ENCODE measurements at regions not wholly inside any gene's neighbourhood (a gene's known extent, or its start where the extent isn't known, plus 50 kb on each side); places are given as distances from the start of the nearest gene placed in this dataset.
"Not testable (repeated sequence)": the region's sequence is repeated elsewhere in the genome, so short reads cannot be mapped to it uniquely, and the experiment has no call there.

- no peak overlapping the region for H3K14ac ChIP-seq (ENCODE audit: low read length)
- DNase-seq: peak; percentile 2 to 58
- H3K36me3 ChIP-seq (ENCODE audit: control insufficient read depth in 1 of 2, insufficient read depth in 2 of 2, low read length in 2 of 2): no peaks in the 10 kb centered on the region
- H4K8ac ChIP-seq (ENCODE audit: low read depth, low read length): no peak overlapping the region
- H3K27me3 ChIP-seq (ENCODE audit: insufficient read depth, low read length): no peaks in the 10 kb centered on the region
- no peak overlapping the region for H3K27ac ChIP-seq (ENCODE audit: low read depth, low read length)
- H3K79me2 ChIP-seq (ENCODE audit: control insufficient read depth, insufficient read depth, low read length, poor library complexity): no peaks in the 10 kb centered on the region
- H3K9ac ChIP-seq (ENCODE audit: low read length): no peak overlapping the region
- H3K4me2 ChIP-seq (ENCODE audit: low read length): no peak overlapping the region
- H2BK12ac ChIP-seq (ENCODE audit: low read length): no peak overlapping the region
- H3K4me1 ChIP-seq (ENCODE audit: control insufficient read depth in 1 of 2, insufficient read depth in 2 of 2, low read length in 2 of 2): no peaks in the 10 kb centered on the region
- H3K23ac ChIP-seq (ENCODE audit: low read length): no peak overlapping the region
- no peaks in the 10 kb centered on the region for H3K79me1 ChIP-seq (ENCODE audit: low read length)
- no peak overlapping the region for H3K4ac ChIP-seq (ENCODE audit: low read depth, low read length)
- no peak overlapping the region for H3K4me3 ChIP-seq (ENCODE audit: low read depth, low read length)
- H2BK120ac ChIP-seq (ENCODE audit: insufficient read depth, low read length, poor library complexity): no peak overlapping the region
- WGBS (ENCODE audit: extremely low coverage, insufficient coverage, insufficient read length): no CpG with 5 or more reads among the region's 3 CpGs
- H2AFZ ChIP-seq (ENCODE audit: insufficient read depth, low read length, poor library complexity): no peak overlapping the region
- no peak overlapping the region for H2AK5ac ChIP-seq (ENCODE audit: low read length)
- no peak overlapping the region for H3K18ac ChIP-seq (ENCODE audit: low read length)
- H4K12ac ChIP-seq (ENCODE audit: low read depth, low read length): no peak overlapping the region
- no peak overlapping the region for H2BK5ac ChIP-seq (ENCODE audit: low read depth, low read length, poor library complexity)
- no peak overlapping the region for H4K91ac ChIP-seq (ENCODE audit: low read depth, low read length)
- peaks cover 3% of the 10 kb centered on the region for H3K9me3 ChIP-seq (ENCODE audit: insufficient read depth, low read depth, low read length)
These were observed 86.8 kb upstream of the WSB1 start for GRCh38 chr17:27207073-27207513.

- H3K4me3 ChIP-seq (ENCODE audit: low read depth, low read length); H3K27me3 ChIP-seq (ENCODE audit: insufficient read depth, low read length); DNase-seq; H3K9ac ChIP-seq (ENCODE audit: low read length); H3K4me2 ChIP-seq (ENCODE audit: low read length); H3K18ac ChIP-seq (ENCODE audit: low read length); H3K23ac ChIP-seq (ENCODE audit: low read length); H4K8ac ChIP-seq (ENCODE audit: low read depth, low read length); H2BK120ac ChIP-seq (ENCODE audit: insufficient read depth, low read length, poor library complexity); H4K91ac ChIP-seq (ENCODE audit: low read depth, low read length); H4K12ac ChIP-seq (ENCODE audit: low read depth, low read length); H2AFZ ChIP-seq (ENCODE audit: insufficient read depth, low read length, poor library complexity); H2AK5ac ChIP-seq (ENCODE audit: low read length); H3K14ac ChIP-seq (ENCODE audit: low read length); H3K9me3 ChIP-seq (ENCODE audit: insufficient read depth, low read depth, low read length); H2BK12ac ChIP-seq (ENCODE audit: low read length); H3K27ac ChIP-seq (ENCODE audit: low read depth, low read length); H2BK5ac ChIP-seq (ENCODE audit: low read depth, low read length, poor library complexity); H3K36me3 ChIP-seq (ENCODE audit: control insufficient read depth in 1 of 2, insufficient read depth in 2 of 2, low read length in 2 of 2); H3K4ac ChIP-seq (ENCODE audit: low read depth, low read length); H3K79me2 ChIP-seq (ENCODE audit: control insufficient read depth, insufficient read depth, low read length, poor library complexity); H3K79me1 ChIP-seq (ENCODE audit: low read length); H3K4me1 ChIP-seq (ENCODE audit: control insufficient read depth in 1 of 2, insufficient read depth in 2 of 2, low read length in 2 of 2): not testable (repeated sequence)
These were observed 85.5 kb upstream of the WSB1 start for GRCh38 chr17:27208370-27208769.

- Histone ChIP-seq H3K36me3 (ENCODE audit: control insufficient read depth in 1 of 2, insufficient read depth in 2 of 2, low read length in 2 of 2) (no peaks in the 10 kb centered on the region), H3K79me2 (ENCODE audit: control insufficient read depth, insufficient read depth, low read length, poor library complexity) (no peaks in the 10 kb centered on the region), H3K4me2 (ENCODE audit: low read length) (no peak overlapping the region), H3K4me1 (ENCODE audit: control insufficient read depth in 1 of 2, insufficient read depth in 2 of 2, low read length in 2 of 2) (no peaks in the 10 kb centered on the region), H2AK5ac (ENCODE audit: low read length) (no peak overlapping the region), H3K14ac (ENCODE audit: low read length) (no peak overlapping the region), H3K27ac (ENCODE audit: low read depth, low read length) (no peak overlapping the region), H3K9me3 (ENCODE audit: insufficient read depth, low read depth, low read length) (peaks cover 3% of the 10 kb centered on the region), H3K9ac (ENCODE audit: low read length) (no peak overlapping the region), H4K12ac (ENCODE audit: low read depth, low read length) (no peak overlapping the region), H3K23ac (ENCODE audit: low read length) (no peak overlapping the region), H3K79me1 (ENCODE audit: low read length) (no peaks in the 10 kb centered on the region), H3K4me3 (ENCODE audit: low read depth, low read length) (no peak overlapping the region), H2AFZ (ENCODE audit: insufficient read depth, low read length, poor library complexity) (no peak overlapping the region), H3K4ac (ENCODE audit: low read depth, low read length) (no peak overlapping the region), H2BK120ac (ENCODE audit: insufficient read depth, low read length, poor library complexity) (no peak overlapping the region), H3K27me3 (ENCODE audit: insufficient read depth, low read length) (no peaks in the 10 kb centered on the region), H2BK12ac (ENCODE audit: low read length) (no peak overlapping the region), H2BK5ac (ENCODE audit: low read depth, low read length, poor library complexity) (no peak overlapping the region), H3K18ac (ENCODE audit: low read length) (no peak overlapping the region), H4K91ac (ENCODE audit: low read depth, low read length) (no peak overlapping the region), H4K8ac (ENCODE audit: low read depth, low read length) (no peak overlapping the region)
- DNase-seq: no peak
- no CpG with 5 or more reads among the region's 8 CpGs for WGBS (ENCODE audit: extremely low coverage, insufficient coverage, insufficient read length)
These were observed 84.6 kb upstream of the WSB1 start for GRCh38 chr17:27209316-27209715.

- not testable (repeated sequence) for H3K27me3 ChIP-seq (ENCODE audit: insufficient read depth, low read length); H2BK5ac ChIP-seq (ENCODE audit: low read depth, low read length, poor library complexity); H2AK5ac ChIP-seq (ENCODE audit: low read length); H3K36me3 ChIP-seq (ENCODE audit: control insufficient read depth in 1 of 2, insufficient read depth in 2 of 2, low read length in 2 of 2); H2BK12ac ChIP-seq (ENCODE audit: low read length); H3K9me3 ChIP-seq (ENCODE audit: insufficient read depth, low read depth, low read length); H3K4me1 ChIP-seq (ENCODE audit: control insufficient read depth in 1 of 2, insufficient read depth in 2 of 2, low read length in 2 of 2); H3K4ac ChIP-seq (ENCODE audit: low read depth, low read length); H2AFZ ChIP-seq (ENCODE audit: insufficient read depth, low read length, poor library complexity); H3K4me3 ChIP-seq (ENCODE audit: low read depth, low read length); H3K27ac ChIP-seq (ENCODE audit: low read depth, low read length); H2BK120ac ChIP-seq (ENCODE audit: insufficient read depth, low read length, poor library complexity); H3K18ac ChIP-seq (ENCODE audit: low read length); H3K79me1 ChIP-seq (ENCODE audit: low read length); H3K9ac ChIP-seq (ENCODE audit: low read length); DNase-seq; H3K23ac ChIP-seq (ENCODE audit: low read length); H4K8ac ChIP-seq (ENCODE audit: low read depth, low read length); H3K79me2 ChIP-seq (ENCODE audit: control insufficient read depth, insufficient read depth, low read length, poor library complexity); H4K91ac ChIP-seq (ENCODE audit: low read depth, low read length); H3K4me2 ChIP-seq (ENCODE audit: low read length); H4K12ac ChIP-seq (ENCODE audit: low read depth, low read length); H3K14ac ChIP-seq (ENCODE audit: low read length)
- WGBS (ENCODE audit: extremely low coverage, insufficient coverage, insufficient read length): no CpG with 5 or more reads among the region's 5 CpGs
These were observed 83.1 kb upstream of the WSB1 start for GRCh38 chr17:27210809-27211208.
